Mesothelial cell of epicardium (in vitro differentiated cells): ENCODE measurements at regions not wholly inside any gene's neighbourhood (a gene's known extent, or its start where the extent isn't known, plus 50 kb on each side); places are given as distances from the start of the nearest gene placed in this dataset.

Experiments used
- DNase-seq, 2 experiments: peaks; one replicate each; pipeline ENCODE4 v3.0.0; 2021; ENCODE audit warnings: low spot score in 2 of 2; ENCODE audit not compliant: unreplicated experiment in 2 of 2
- H3K27ac Mint-ChIP-seq: 2 replicates; pipeline ENCODE4 v1.8.0; 2021; ENCODE audit warnings: mixed read lengths
- H3K27me3 Mint-ChIP-seq: 2 replicates; pipeline ENCODE4 v1.8.0; 2021; ENCODE audit warnings: low read depth, mixed read lengths
- H3K36me3 Mint-ChIP-seq: 2 replicates; pipeline ENCODE4 v1.8.0; 2021; ENCODE audit warnings: mixed read lengths
- H3K4me1 Mint-ChIP-seq: 2 replicates; pipeline ENCODE4 v1.8.0; 2021; ENCODE audit warnings: mixed read lengths
- H3K4me3 Mint-ChIP-seq: 2 replicates; pipeline ENCODE4 v1.8.0; 2021; ENCODE audit warnings: mild to moderate bottlenecking, moderate library complexity, mixed read lengths
- H3K9me3 Mint-ChIP-seq: 2 replicates; pipeline ENCODE4 v1.8.0; 2021; ENCODE audit warnings: mixed read lengths
- CTCF ChIP-seq: fragments of 200-600 bp; sonication (generic); IDR thresholded peaks from one replicate; pipeline ENCODE4 v1.5.0; 2021; ENCODE audit warnings: antibody characterized with exemption; ENCODE audit not compliant: unreplicated experiment

- Mint-ChIP-seq H3K27me3 (no peaks in the 10 kb centered on the region), H3K27ac (no peak overlapping the region), H3K36me3 (no peaks in the 10 kb centered on the region), H3K4me3 (no peak overlapping the region), H3K4me1 (no peaks in the 10 kb centered on the region), H3K9me3 (peaks cover 17% of the 10 kb centered on the region)
- no peak for DNase-seq
- TF ChIP-seq CTCF = no peak
Measured at GRCh38 chr2:4579977-4580376, 876.6 kb downstream of the DCDC2C start.

GRCh38 chr2:4585057-4585635 is 881.8 kb downstream of the DCDC2C start:
- peaks cover 8% of the 10 kb centered on the region for H3K9me3 Mint-ChIP-seq
- H3K27me3 Mint-ChIP-seq = peaks cover 2% of the 10 kb centered on the region
- H3K4me3 Mint-ChIP-seq = no peak overlapping the region
- no peak for TF ChIP-seq CTCF
- no peak for DNase-seq
- no peak overlapping the region for H3K27ac Mint-ChIP-seq
- no peaks in the 10 kb centered on the region for H3K36me3 Mint-ChIP-seq
- H3K4me1 Mint-ChIP-seq = no peaks in the 10 kb centered on the region

- H3K9me3 Mint-ChIP-seq = peaks cover 13% of the 10 kb centered on the region
Measured at GRCh38 chr2:4588606-4589005, 885.2 kb downstream of the DCDC2C start.

GRCh38 chr2:4591261-4591660 is 887.9 kb downstream of the DCDC2C start:
- Mint-ChIP-seq H3K36me3 (no peaks in the 10 kb centered on the region), H3K27ac (no peak overlapping the region), H3K27me3 (no peaks in the 10 kb centered on the region), H3K4me3 (no peak overlapping the region), H3K9me3 (peaks cover 13% of the 10 kb centered on the region), H3K4me1 (no peaks in the 10 kb centered on the region)
- no peak for DNase-seq
- no peak for TF ChIP-seq CTCF

More at GRCh38 chr2:4588606-4589005, 885.2 kb downstream of the DCDC2C start:
- Mint-ChIP-seq H3K4me1 (no peaks in the 10 kb centered on the region), H3K36me3 (no peaks in the 10 kb centered on the region), H3K27me3 (peaks cover 2% of the 10 kb centered on the region), H3K27ac (no peak overlapping the region), H3K4me3 (no peak overlapping the region)
- no peak for TF ChIP-seq CTCF
- DNase-seq = no peak

- TF ChIP-seq CTCF = no peak
- DNase-seq = no peak
- Mint-ChIP-seq H3K36me3 (no peaks in the 10 kb centered on the region), H3K4me1 (no peaks in the 10 kb centered on the region), H3K9me3 (peaks cover 4% of the 10 kb centered on the region), H3K4me3 (no peak overlapping the region), H3K27me3 (peaks cover 1% of the 10 kb centered on the region), H3K27ac (no peak overlapping the region)
Measured at GRCh38 chr2:4597400-4597799, 894.0 kb downstream of the DCDC2C start.

GRCh38 chr2:4604767-4605166 is 901.4 kb downstream of the DCDC2C start:
- TF ChIP-seq CTCF = no peak
- no peak overlapping the region for H3K27ac Mint-ChIP-seq
- H3K36me3 Mint-ChIP-seq = no peaks in the 10 kb centered on the region
- no peaks in the 10 kb centered on the region for H3K27me3 Mint-ChIP-seq
- H3K4me3 Mint-ChIP-seq = no peak overlapping the region
- no peak for DNase-seq
- no peaks in the 10 kb centered on the region for H3K9me3 Mint-ChIP-seq
- no peaks in the 10 kb centered on the region for H3K4me1 Mint-ChIP-seq
